Astrocyte (in vitro differentiated cells and primary cell): ENCODE measurements at regions not wholly inside any gene's neighbourhood (a gene's known extent, or its start where the extent isn't known, plus 50 kb on each side); places are given as distances from the start of the nearest gene placed in this dataset.

Experiments
- DNase-seq: peaks from one replicate; pipeline ENCODE4 v3.0.0-alpha.2; 2010; ENCODE audit warnings: low read depth
- FAIRE-seq: peaks from 2 replicates; lab custom pipeline; 2011; peaks lifted over from hg19 to GRCh38; lab: Jason Lieb, UNC
- H2AFZ ChIP-seq: 2 replicates; pipeline ENCODE4 v1.6.0; 2012; ENCODE audit warnings: low read depth, low read length, inconsistent platforms
- H3K27ac ChIP-seq: 2 replicates; pipeline ENCODE4 v1.5.1; 2011; ENCODE audit warnings: low read depth, low read length, inconsistent platforms
- H3K27me3 ChIP-seq: 2 replicates; pipeline ENCODE4 v1.6.0; 2011; ENCODE audit warnings: low read length, inconsistent platforms; ENCODE audit not compliant: insufficient read depth
- H3K36me3 ChIP-seq: 2 replicates; pipeline ENCODE4 v1.5.1; 2011; ENCODE audit warnings: low read length, inconsistent platforms; ENCODE audit not compliant: insufficient read depth
- H3K4me1 ChIP-seq: 2 replicates; pipeline ENCODE4 v1.5.1; 2011; ENCODE audit warnings: low read length, inconsistent platforms; ENCODE audit not compliant: insufficient read depth
- H3K4me2 ChIP-seq: 2 replicates; pipeline ENCODE4 v1.6.0; 2012; ENCODE audit warnings: low read length, inconsistent platforms
- H3K4me3 ChIP-seq: 2 replicates; pipeline ENCODE4 v1.5.1; 2011; ENCODE audit warnings: low read depth, mild to moderate bottlenecking, low read length, inconsistent platforms; ENCODE audit not compliant: insufficient read depth
- H3K79me2 ChIP-seq: 2 replicates; pipeline ENCODE4 v1.6.0; 2012; ENCODE audit warnings: mild to moderate bottlenecking, low read length, inconsistent platforms; ENCODE audit not compliant: insufficient read depth
- H3K9ac ChIP-seq: 2 replicates; pipeline ENCODE4 v1.6.0; 2012; ENCODE audit warnings: mild to moderate bottlenecking, low read length, inconsistent platforms
- H3K9me3 ChIP-seq: 2 replicates; pipeline ENCODE4 v1.5.1; 2012; ENCODE audit warnings: low read depth, mild to moderate bottlenecking, low read length, inconsistent platforms; ENCODE audit not compliant: insufficient read depth
- H4K20me1 ChIP-seq: 2 replicates; pipeline ENCODE4 v1.6.0; 2012; ENCODE audit warnings: low read length, inconsistent platforms; ENCODE audit not compliant: insufficient read depth
- H3K27ac Mint-ChIP-seq: one replicate; pipeline ENCODE4 v1.8.0; 2021; ENCODE audit warnings: mild to moderate bottlenecking, mixed read lengths; ENCODE audit not compliant: unreplicated experiment
- H3K27me3 Mint-ChIP-seq: one replicate; pipeline ENCODE4 v1.8.0; 2021; ENCODE audit warnings: low read depth, mixed read lengths; ENCODE audit not compliant: unreplicated experiment
- H3K36me3 Mint-ChIP-seq: one replicate; pipeline ENCODE4 v1.8.0; 2021; ENCODE audit warnings: low read depth, mixed read lengths; ENCODE audit not compliant: unreplicated experiment
- H3K4me1 Mint-ChIP-seq: one replicate; pipeline ENCODE4 v1.8.0; 2021; ENCODE audit warnings: low read depth, mixed read lengths; ENCODE audit not compliant: unreplicated experiment
- H3K4me3 Mint-ChIP-seq: one replicate; pipeline ENCODE4 v1.8.0; 2021; ENCODE audit warnings: mild to moderate bottlenecking, moderate library complexity, mixed read lengths; ENCODE audit not compliant: unreplicated experiment
- H3K9me3 Mint-ChIP-seq: one replicate; pipeline ENCODE4 v1.8.0; 2021; ENCODE audit warnings: mild to moderate bottlenecking, mixed read lengths; ENCODE audit not compliant: unreplicated experiment
- CTCF ChIP-seq: IDR thresholded peaks from 2 replicates; pipeline ENCODE4 v1.5.1; 2011; ENCODE audit warnings: low read depth, mild to moderate bottlenecking, inconsistent platforms, low read length, moderate library complexity; ENCODE audit not compliant: insufficient read depth
- EZH2 ChIP-seq: IDR thresholded peaks from 2 replicates; pipeline ENCODE4 v1.6.1; 2012; ENCODE audit warnings: mild to moderate bottlenecking, low read length, inconsistent platforms; ENCODE audit not compliant: insufficient read depth

- H3K9ac ChIP-seq = no peak overlapping the region
- H3K27ac Mint-ChIP-seq = no peak overlapping the region
- H3K27me3 Mint-ChIP-seq = no peaks in the 10 kb centered on the region
- H3K4me3 ChIP-seq = no peak overlapping the region
- DNase-seq = peak; percentile 8
- no peaks in the 10 kb centered on the region for H3K79me2 ChIP-seq
- H3K27ac ChIP-seq = no peak overlapping the region
- H3K4me3 Mint-ChIP-seq = no peak overlapping the region
- H3K9me3 ChIP-seq = peaks cover 2% of the 10 kb centered on the region
- no peaks in the 10 kb centered on the region for H3K27me3 ChIP-seq
- no peaks in the 10 kb centered on the region for H4K20me1 ChIP-seq
- no peaks in the 10 kb centered on the region for H3K4me1 Mint-ChIP-seq
- H2AFZ ChIP-seq = peak overlapping the region; percentile 56
- H3K36me3 Mint-ChIP-seq = peaks cover 9% of the 10 kb centered on the region
- H3K9me3 Mint-ChIP-seq = peaks cover 6% of the 10 kb centered on the region
- H3K4me1 ChIP-seq = no peaks in the 10 kb centered on the region
- FAIRE-seq = no peak
- no peaks in the 10 kb centered on the region for H3K36me3 ChIP-seq
- no peak for TF ChIP-seq EZH2
- peak; percentile 46 for TF ChIP-seq CTCF
- H3K4me2 ChIP-seq = peak overlapping the region; percentile 40
These were observed 175.9 kb upstream of the TRPC4 start for GRCh38 chr13:38045278-38046048.

GRCh38 chr13:38044067-38044466 lies 174.5 kb upstream of the TRPC4 start:
- Histone ChIP-seq H3K9me3 (peaks cover 2% of the 10 kb centered on the region), H3K36me3 (no peaks in the 10 kb centered on the region), H3K27me3 (no peaks in the 10 kb centered on the region), H3K4me1 (no peaks in the 10 kb centered on the region), H3K4me2 (no peak overlapping the region), H2AFZ (no peak overlapping the region), H4K20me1 (no peaks in the 10 kb centered on the region), H3K79me2 (no peaks in the 10 kb centered on the region), H3K9ac (no peak overlapping the region), H3K4me3 (no peak overlapping the region), H3K27ac (no peak overlapping the region)
- peaks cover 9% of the 10 kb centered on the region for H3K36me3 Mint-ChIP-seq
- H3K9me3 Mint-ChIP-seq = peaks cover 9% of the 10 kb centered on the region
- no peak overlapping the region for H3K27ac Mint-ChIP-seq
- no peak overlapping the region for H3K4me3 Mint-ChIP-seq
- DNase-seq (no peak), FAIRE-seq (no peak)
- H3K27me3 Mint-ChIP-seq = no peaks in the 10 kb centered on the region
- H3K4me1 Mint-ChIP-seq = no peaks in the 10 kb centered on the region
- TF ChIP-seq EZH2 = no peak
- no peak for TF ChIP-seq CTCF

- Histone ChIP-seq H3K9ac (no peak overlapping the region), H2AFZ (no peak overlapping the region), H3K4me3 (no peak overlapping the region), H4K20me1 (no peaks in the 10 kb centered on the region), H3K27me3 (no peaks in the 10 kb centered on the region), H3K9me3 (peaks cover 2% of the 10 kb centered on the region), H3K27ac (no peak overlapping the region), H3K4me1 (no peaks in the 10 kb centered on the region), H3K79me2 (no peaks in the 10 kb centered on the region), H3K36me3 (no peaks in the 10 kb centered on the region), H3K4me2 (no peak overlapping the region)
- H3K9me3 Mint-ChIP-seq = peaks cover 9% of the 10 kb centered on the region
- no peak overlapping the region for H3K27ac Mint-ChIP-seq
- H3K4me3 Mint-ChIP-seq = no peak overlapping the region
- no peak for TF ChIP-seq EZH2
- TF ChIP-seq CTCF = no peak
- H3K4me1 Mint-ChIP-seq = no peaks in the 10 kb centered on the region
- FAIRE-seq = no peak
- peaks cover 9% of the 10 kb centered on the region for H3K36me3 Mint-ChIP-seq
- no peaks in the 10 kb centered on the region for H3K27me3 Mint-ChIP-seq
- peak; percentile 44 for DNase-seq
These were observed 173.2 kb upstream of the TRPC4 start for GRCh38 chr13:38042771-38043170.
